Smooth muscle cell (in vitro differentiated cells): ENCODE measurements at regions not wholly inside any gene's neighbourhood (a gene's known extent, or its start where the extent isn't known, plus 50 kb on each side); places are given as distances from the start of the nearest gene placed in this dataset.

Experiments used
- DNase-seq: peaks from one replicate; lab custom pipeline; 2025; ENCODE audit not compliant: unreplicated experiment; lab: John Stamatoyannopoulos, UW
- H2AFZ ChIP-seq: fragments of 200-600 bp; sonication (generic); 2 replicates; pipeline ENCODE4 v1.6.0; 2016; ENCODE audit warnings: antibody characterized with exemption, low read depth, mild to moderate bottlenecking
- H3F3A ChIP-seq: fragments of 200-600 bp; sonication (generic); 2 replicates; pipeline ENCODE4 v1.6.0; 2017; ENCODE audit warnings: antibody characterized with exemption, low read depth
- H3K27ac ChIP-seq: fragments of 200-600 bp; sonication (generic); 2 replicates; pipeline ENCODE4 v1.5.1; 2016; ENCODE audit warnings: low read depth, mild to moderate bottlenecking
- H3K27me3 ChIP-seq: fragments of 200-600 bp; sonication (generic); 2 replicates; pipeline ENCODE4 v1.6.1; 2016; ENCODE audit warnings: low read depth, mild to moderate bottlenecking
- H3K36me3 ChIP-seq: fragments of 200-600 bp; sonication (generic); 2 replicates; pipeline ENCODE4 v1.5.1; 2016; ENCODE audit warnings: low read depth
- H3K4me1 ChIP-seq: fragments of 200-600 bp; sonication (generic); 2 replicates; pipeline ENCODE4 v1.5.1; 2016; ENCODE audit warnings: low read depth
- H3K4me2 ChIP-seq: fragments of 200-600 bp; sonication (generic); 2 replicates; pipeline ENCODE4 v1.6.0; 2016; ENCODE audit warnings: mild to moderate bottlenecking
- H3K4me3 ChIP-seq: fragments of 200-600 bp; sonication (generic); 2 replicates; pipeline ENCODE4 v1.5.1; 2016; ENCODE audit warnings: mild to moderate bottlenecking
- H3K79me2 ChIP-seq: fragments of 200-600 bp; sonication (generic); 2 replicates; pipeline ENCODE4 v1.6.0; 2016; ENCODE audit warnings: low read depth, mild to moderate bottlenecking
- H3K9ac ChIP-seq: fragments of 200-600 bp; sonication (generic); 2 replicates; pipeline ENCODE4 v1.6.0; 2016; ENCODE audit warnings: low read depth
- H3K9me3 ChIP-seq: fragments of 200-600 bp; sonication (generic); replicated peaks from 2 replicates; pipeline ENCODE4 v1.5.1; 2016; ENCODE audit warnings: low read depth
- H4K20me1 ChIP-seq: fragments of 200-600 bp; sonication (generic); 2 replicates; pipeline ENCODE4 v1.6.0; 2016; ENCODE audit warnings: low read depth
- WGBS: methylation state at CpG from one replicate; pipeline ENCODE4 v1.1.7; 2016; ENCODE audit warnings: low lambda C conversion rate; 5-methylcytosine and 5-hydroxymethylcytosine counted together
- TF ChIP-seq, protein P1 (sequence below): fragments of 200-600 bp; sonication (generic); IDR thresholded peaks from 2 replicates; pipeline ENCODE4 v1.5.1; 2017; ENCODE audit warnings: borderline replicate concordance, mild to moderate bottlenecking, antibody characterized with exemption; ENCODE audit not compliant: insufficient read depth, poor library complexity, severe bottlenecking

DNA sequence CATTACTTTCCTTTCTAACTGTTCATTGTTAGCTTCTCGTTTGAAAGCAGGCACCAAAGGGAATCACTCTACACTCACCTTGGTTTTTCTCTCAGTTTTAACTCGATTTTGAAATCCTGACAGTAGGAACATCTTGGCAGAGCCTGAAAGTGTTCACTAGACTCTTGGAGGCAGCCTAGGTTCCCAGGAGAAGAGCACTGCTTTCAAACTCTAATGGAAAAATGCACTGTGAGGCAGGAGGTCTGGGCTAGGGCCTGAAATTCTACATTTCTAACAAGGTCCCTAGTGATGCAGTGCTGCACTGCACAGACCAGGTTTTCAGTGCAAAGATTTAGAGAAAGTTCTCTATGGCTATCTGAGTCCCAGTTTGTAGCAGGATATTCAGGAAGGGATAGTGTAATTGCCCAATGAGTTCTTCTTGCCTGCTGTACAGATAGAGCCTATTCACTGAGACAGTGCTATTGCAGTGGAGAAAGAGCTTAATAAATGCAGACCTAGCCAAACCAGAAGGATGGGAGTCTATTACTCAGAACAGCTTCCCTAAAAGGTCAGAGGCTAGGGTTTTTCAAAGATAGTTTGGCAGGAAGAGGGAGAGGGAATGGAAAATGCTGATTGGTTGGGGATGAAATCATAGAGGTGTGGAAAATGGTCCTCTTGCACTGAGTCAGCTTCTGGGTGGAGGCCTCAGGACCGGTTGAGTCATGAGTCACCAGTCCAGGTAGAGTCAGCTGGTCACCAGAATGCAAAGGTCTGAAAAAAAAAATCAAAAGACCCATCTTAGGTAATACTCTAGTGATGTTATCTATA, 153.9 kb downstream of the GPBP1 start:
- H3K4me2 ChIP-seq, result no peak overlapping the region
- DNase-seq, result no peak
- H3K4me3 ChIP-seq, result no peak overlapping the region
- no peaks in the 10 kb centered on the region for H3K36me3 ChIP-seq
- peaks cover 13% of the 10 kb centered on the region for H3F3A ChIP-seq
- peak overlapping the region; percentile 73 for H3K27ac ChIP-seq
- WGBS, result 69% methylated on average over 3 of the region's 3 CpGs
- H3K4me1 ChIP-seq, result no peaks in the 10 kb centered on the region
- H4K20me1 ChIP-seq, result no peaks in the 10 kb centered on the region
- H3K9me3 ChIP-seq, result no peaks in the 10 kb centered on the region
- no peak overlapping the region for H3K9ac ChIP-seq
- no peaks in the 10 kb centered on the region for H3K79me2 ChIP-seq
- no peak overlapping the region for H2AFZ ChIP-seq
- no peaks in the 10 kb centered on the region for H3K27me3 ChIP-seq
- TF ChIP-seq, protein P1, sequence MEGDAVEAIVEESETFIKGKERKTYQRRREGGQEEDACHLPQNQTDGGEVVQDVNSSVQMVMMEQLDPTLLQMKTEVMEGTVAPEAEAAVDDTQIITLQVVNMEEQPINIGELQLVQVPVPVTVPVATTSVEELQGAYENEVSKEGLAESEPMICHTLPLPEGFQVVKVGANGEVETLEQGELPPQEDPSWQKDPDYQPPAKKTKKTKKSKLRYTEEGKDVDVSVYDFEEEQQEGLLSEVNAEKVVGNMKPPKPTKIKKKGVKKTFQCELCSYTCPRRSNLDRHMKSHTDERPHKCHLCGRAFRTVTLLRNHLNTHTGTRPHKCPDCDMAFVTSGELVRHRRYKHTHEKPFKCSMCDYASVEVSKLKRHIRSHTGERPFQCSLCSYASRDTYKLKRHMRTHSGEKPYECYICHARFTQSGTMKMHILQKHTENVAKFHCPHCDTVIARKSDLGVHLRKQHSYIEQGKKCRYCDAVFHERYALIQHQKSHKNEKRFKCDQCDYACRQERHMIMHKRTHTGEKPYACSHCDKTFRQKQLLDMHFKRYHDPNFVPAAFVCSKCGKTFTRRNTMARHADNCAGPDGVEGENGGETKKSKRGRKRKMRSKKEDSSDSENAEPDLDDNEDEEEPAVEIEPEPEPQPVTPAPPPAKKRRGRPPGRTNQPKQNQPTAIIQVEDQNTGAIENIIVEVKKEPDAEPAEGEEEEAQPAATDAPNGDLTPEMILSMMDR, result no peak

DNA sequence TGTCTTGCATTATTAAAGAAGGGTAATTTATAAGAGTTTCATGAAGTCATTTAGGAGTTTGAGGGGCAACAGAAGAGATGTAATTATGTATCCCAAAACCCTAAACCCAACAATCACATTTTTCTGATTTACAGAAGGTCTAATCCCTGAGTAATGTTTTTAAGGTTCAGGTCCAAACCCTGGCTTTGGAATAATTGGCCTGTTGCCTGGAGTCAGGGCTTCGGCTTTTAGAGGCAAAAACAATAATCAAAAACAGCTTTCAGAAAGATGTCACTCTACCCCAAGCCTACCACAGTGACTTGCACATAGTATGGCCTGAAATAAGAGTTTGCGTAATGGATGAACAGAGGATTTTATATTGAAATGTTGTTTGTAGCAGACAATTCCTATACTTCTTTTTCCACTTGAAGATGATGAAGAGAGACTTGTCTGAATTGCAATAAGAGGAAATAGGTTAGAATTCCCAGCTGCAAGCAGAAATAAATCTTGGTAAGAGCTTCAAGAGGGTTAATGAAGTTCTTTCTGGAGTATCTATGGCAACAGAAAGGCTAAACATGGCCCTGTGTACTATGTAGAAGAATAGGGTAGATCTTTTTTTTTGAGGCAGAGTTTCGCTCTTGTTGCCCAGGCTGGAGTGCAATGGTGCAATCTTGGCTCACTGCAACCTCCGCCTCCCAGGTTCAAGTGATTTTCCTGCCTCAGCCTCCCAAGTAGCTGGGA, 152.0 kb downstream of the GPBP1 start:
- Histone ChIP-seq H3K27me3 (no peaks in the 10 kb centered on the region), H2AFZ (peak overlapping the region; percentile 62), H3K9me3 (no peaks in the 10 kb centered on the region), H3K4me1 (no peaks in the 10 kb centered on the region), H3F3A (peaks cover 13% of the 10 kb centered on the region), H3K36me3 (no peaks in the 10 kb centered on the region), H3K9ac (no peak overlapping the region), H3K27ac (no peak overlapping the region), H3K4me2 (no peak overlapping the region), H3K4me3 (no peak overlapping the region), H3K79me2 (no peaks in the 10 kb centered on the region), H4K20me1 (no peaks in the 10 kb centered on the region)
- TF ChIP-seq, protein P1, result no peak
- no peak for DNase-seq
- WGBS, result 86% methylated on average over 4 of the region's 4 CpGs

DNA sequence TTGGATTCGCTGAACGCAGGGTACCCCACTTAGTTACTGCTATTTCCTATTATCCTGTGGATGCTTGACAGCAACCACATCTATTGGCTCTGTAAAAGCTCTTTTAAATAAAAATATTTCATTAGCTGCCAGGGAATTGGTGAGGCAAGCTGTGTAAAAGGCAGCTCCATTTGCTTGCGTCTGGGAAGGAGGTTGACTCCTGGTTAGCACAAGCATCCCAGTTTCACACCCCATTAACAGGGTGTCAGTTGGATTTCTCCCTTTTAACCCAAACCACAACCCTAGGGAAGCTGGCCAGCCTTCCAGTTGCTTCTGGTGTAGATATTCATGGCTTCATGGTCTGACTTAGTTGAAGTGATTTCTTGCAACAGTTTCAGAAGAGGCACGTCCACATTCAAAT, 151.0 kb downstream of the GPBP1 start:
- Histone ChIP-seq H3K4me3 (no peak overlapping the region), H3K9ac (no peak overlapping the region), H2AFZ (peak overlapping the region; percentile 62), H3K4me1 (no peaks in the 10 kb centered on the region), H3K27ac (peak overlapping the region; percentile 49), H3K79me2 (no peaks in the 10 kb centered on the region), H3K9me3 (no peaks in the 10 kb centered on the region), H4K20me1 (no peaks in the 10 kb centered on the region), H3F3A (peaks cover 13% of the 10 kb centered on the region), H3K4me2 (peak overlapping the region; percentile 7), H3K36me3 (no peaks in the 10 kb centered on the region), H3K27me3 (no peaks in the 10 kb centered on the region)
- 53% methylated on average over 4 of the region's 4 CpGs for WGBS
- no peak for DNase-seq
- TF ChIP-seq, protein P1, result no peak
